Psoas muscle (tissue), 7 donors: ENCODE measurements at regions not wholly inside any gene's neighbourhood (a gene's known extent, or its start where the extent isn't known, plus 50 kb on each side); places are given as distances from the start of the nearest gene placed in this dataset.
"Not testable (repeated sequence)": the region's sequence is repeated elsewhere in the genome, so short reads cannot be mapped to it uniquely, and the experiment has no call there.

ENCODE experiments used
- ATAC-seq, 4 donors: fragments of 200-7000 bp; cut with Tn5 transposase; one replicate each; pipeline ENCODE4 v1.9.1; 2020; ENCODE audit warnings: moderate library complexity in 3 of 4, mild to moderate bottlenecking in 2 of 4
- DNase-seq, 2 donors: peaks; one replicate each; pipeline ENCODE4 v3.0.0-alpha.2; 2020
- H3K27ac ChIP-seq: fragments of 200-600 bp; one replicate; pipeline ENCODE4 v1.8.0; 2022
- H3K27me3 ChIP-seq, 3 donors: fragments of 200-600 bp in 1 of 3; one replicate each; pipeline versions ENCODE4 v1.6.1 to v1.8.0; 2013 to 2022; ENCODE audit warnings: low read length in 2 of 3, mild to moderate bottlenecking in 2 of 3, moderate library complexity in 1 of 3; ENCODE audit not compliant: insufficient read depth in 3 of 3
- H3K36me3 ChIP-seq, 2 donors: fragments of 200-600 bp in 1 of 2; one replicate each; pipeline versions ENCODE4 v1.6.1 to v1.8.0; 2013 to 2022; ENCODE audit warnings: low read depth in 1 of 2, mild to moderate bottlenecking in 1 of 2, moderate library complexity in 1 of 2; ENCODE audit not compliant: insufficient read depth in 1 of 2
- H3K4me1 ChIP-seq: fragments of 200-600 bp; one replicate; pipeline ENCODE4 v1.8.0; 2022
- H3K4me3 ChIP-seq: fragments of 200-600 bp; one replicate; pipeline ENCODE4 v1.8.0; 2022; ENCODE audit warnings: mild to moderate bottlenecking
- H3K9me3 ChIP-seq: fragments of 200-600 bp; one replicate; pipeline ENCODE4 v1.8.0; 2022
- CTCF ChIP-seq: fragments of 200-600 bp; IDR thresholded peaks from one replicate; pipeline ENCODE4 v1.8.0; 2022; ENCODE audit warnings: antibody characterized with exemption
- WGBS, 3 donors: extraction: QIAGEN DNeasy Blood & Tissue Kit; methylation state at CpG; one replicate each; pipeline versions ENCODE4 v1.1.6 to v1.1.7; 2013; 5-methylcytosine and 5-hydroxymethylcytosine counted together
- intact Hi-C, 2 donors: fragments of 100-400 bp; cut with DNase I; formaldehyde crosslinking; loops; one replicate each; pipeline versions ENCODE4 v1.11.0 to v1.14.2; 2022
- donor health status: healthy with polysubstance abuse.
- donor health status: DM: no; HTN: no; CAD: no; lungs with moderate emphysema.
- donor health status: Bipolar disorder and iron deficiency.
- donor health status: healthy.
- donor health status: DM: yes; HTN: yes; CAD: no.
- donor health status: DM: no; HTN: no; CAD: no.
- donor health status: DM: yes; HTN: yes; CAD: no.

- intact Hi-C loops, result no loop called here
- no peaks in the 10 kb centered on the region for H3K9me3 ChIP-seq
- ATAC-seq (no peak), DNase-seq (no peak)
- H3K4me3 ChIP-seq, result no peak overlapping the region
- H3K36me3 ChIP-seq, result no peaks in the 10 kb centered on the region
- WGBS, 3 donors, result 51 to 62% (median 53%) methylated on average over 3 of the region's 3 CpGs
- H3K4me1 ChIP-seq, result no peaks in the 10 kb centered on the region
- H3K27ac ChIP-seq, result no peak overlapping the region
- no peaks in the 10 kb centered on the region for H3K27me3 ChIP-seq
- TF ChIP-seq CTCF, result no peak
Observed at GRCh38 chr3:66830301-66830700, 167.8 kb upstream of the KBTBD8 start.

DNA sequence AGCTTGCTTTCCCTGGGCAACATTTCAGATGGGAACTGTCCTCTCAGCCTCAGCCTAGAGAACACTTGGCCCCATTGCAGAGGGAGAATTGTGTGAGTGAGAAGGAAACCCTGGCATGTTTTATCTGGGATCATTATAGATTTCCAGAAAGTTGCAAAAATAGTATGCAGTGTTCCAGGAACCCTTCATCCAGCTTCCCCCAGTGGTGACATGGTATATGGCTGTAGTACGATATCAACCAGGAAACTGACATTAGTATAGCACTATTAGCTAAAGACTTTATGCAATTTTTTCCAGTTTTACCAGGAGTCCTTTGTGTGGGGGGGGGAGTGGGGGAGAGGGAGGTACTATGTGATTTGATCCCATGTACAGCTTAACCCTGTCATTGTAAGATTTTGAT, 166.2 kb upstream of the KBTBD8 start:
- H3K4me1 ChIP-seq, result no peaks in the 10 kb centered on the region
- intact Hi-C loops, result no loop called here
- H3K27ac ChIP-seq, result no peak overlapping the region
- H3K9me3 ChIP-seq, result no peaks in the 10 kb centered on the region
- DNase-seq (no peak), ATAC-seq (no peak)
- 57 to 88% (median 82%) methylated on average over 1 of the region's 1 CpG for whole genome bisulfite sequencing, 3 donors
- no peak for TF ChIP-seq CTCF
- no peaks in the 10 kb centered on the region for H3K36me3 ChIP-seq
- H3K4me3 ChIP-seq, result no peak overlapping the region
- H3K27me3 ChIP-seq, result no peaks in the 10 kb centered on the region

DNA sequence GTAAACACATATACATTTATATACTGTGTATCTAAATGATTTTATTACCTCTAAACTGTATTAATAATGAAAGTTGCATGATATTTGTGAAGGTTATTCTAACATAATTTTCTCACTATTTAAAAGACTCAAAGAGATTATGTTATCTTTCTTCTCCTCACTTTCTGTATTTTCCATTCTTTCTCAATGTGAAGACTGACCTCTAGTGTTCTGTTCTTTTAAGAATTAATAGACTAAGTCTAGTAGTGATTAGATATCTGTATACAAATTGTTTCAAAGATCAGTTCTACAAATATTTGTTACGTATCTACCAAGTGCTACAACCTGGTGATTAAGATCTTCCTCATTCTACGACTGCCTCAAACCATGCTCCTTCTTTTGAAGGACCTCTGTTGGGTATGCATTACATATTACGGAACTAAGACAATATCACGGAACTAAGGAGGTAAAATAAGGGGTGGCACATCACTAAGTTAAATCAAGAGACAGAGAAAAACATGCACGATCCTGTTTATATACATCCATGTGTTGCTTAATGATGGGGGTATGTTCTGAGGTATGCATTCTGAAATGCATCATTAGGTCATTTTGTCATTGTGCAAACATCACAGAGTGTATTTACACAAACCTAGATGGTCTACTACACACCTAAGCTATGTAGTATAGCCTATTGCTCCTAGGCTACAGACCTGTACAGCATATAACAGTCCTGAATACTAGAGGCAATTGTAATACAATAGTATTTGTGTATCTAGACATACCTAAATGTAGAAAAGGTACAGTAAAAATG, 161.5 kb upstream of the KBTBD8 start:
- Histone ChIP-seq H3K27ac (no peak overlapping the region), H3K4me3 (no peak overlapping the region), H3K4me1 (no peaks in the 10 kb centered on the region), H3K9me3 (no peaks in the 10 kb centered on the region), H3K36me3 (no peaks in the 10 kb centered on the region), H3K27me3 (no peaks in the 10 kb centered on the region)
- DNase-seq, result no peak
- intact Hi-C loops, result no loop called here
- no peak for TF ChIP-seq CTCF
- ATAC-seq, result no peak
- 89 to 90% (median 89%) methylated on average over 5 of the region's 5 CpGs for WGBS, 3 donors

GRCh38 chr3:66838704-66839103, 159.4 kb upstream of the KBTBD8 start:
- H3K4me1 ChIP-seq, result no peaks in the 10 kb centered on the region
- intact Hi-C loops, result no loop called here
- no peak for ATAC-seq
- no peak for TF ChIP-seq CTCF
- H3K27me3 ChIP-seq, result no peaks in the 10 kb centered on the region
- H3K4me3 ChIP-seq, result no peak overlapping the region
- H3K9me3 ChIP-seq, result no peaks in the 10 kb centered on the region
- no peak for DNase-seq
- no peak overlapping the region for H3K27ac ChIP-seq
- 83 to 86% (median 85%) methylated on average over 8 of the region's 8 CpGs for WGBS, 3 donors
- H3K36me3 ChIP-seq, result no peaks in the 10 kb centered on the region

DNA sequence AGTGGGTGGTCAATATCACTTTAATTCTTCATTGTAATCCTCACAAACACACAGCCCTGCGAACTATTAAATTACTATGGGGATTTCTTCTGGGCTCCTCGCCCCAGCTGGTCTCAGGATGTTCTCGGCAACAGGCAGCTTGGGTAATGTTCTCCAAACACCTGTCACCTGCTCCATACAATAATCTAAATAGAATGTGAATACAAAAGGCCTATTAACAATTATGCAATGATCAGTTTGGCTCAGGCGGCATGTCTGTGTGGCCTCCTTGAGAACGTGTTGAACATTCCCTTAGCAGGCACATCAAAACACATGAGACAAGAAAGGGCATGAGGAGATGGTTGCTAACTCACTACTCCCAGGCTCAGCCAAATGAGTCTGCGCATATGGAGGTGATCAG, 158.6 kb upstream of the KBTBD8 start:
- no peaks in the 10 kb centered on the region for H3K9me3 ChIP-seq
- no peak overlapping the region for H3K4me3 ChIP-seq
- ATAC-seq, result no peak
- H3K27ac ChIP-seq, result no peak overlapping the region
- H3K4me1 ChIP-seq, result no peaks in the 10 kb centered on the region
- TF ChIP-seq CTCF, result no peak
- no peak for DNase-seq
- H3K36me3 ChIP-seq, result no peaks in the 10 kb centered on the region
- H3K27me3 ChIP-seq, result no peaks in the 10 kb centered on the region
- intact Hi-C loops, result no loop called here
- 32 to 49% (median 43%) methylated on average over 6 of the region's 6 CpGs for WGBS, 3 donors

- H3K36me3 ChIP-seq, H3K4me3 ChIP-seq, H3K4me1 ChIP-seq, H3K27ac ChIP-seq, ATAC-seq, H3K9me3 ChIP-seq, DNase-seq, H3K27me3 ChIP-seq, intact Hi-C loops: not testable (repeated sequence)
- WGBS, 3 donors, result 87 to 92% (median 89%) methylated on average over 18 of the region's 18 CpGs
Observed at GRCh38 chr3:66842761-66843464, 155.2 kb upstream of the KBTBD8 start.
